NT2/D1 (cell line): ENCODE measurements at regions not wholly inside any gene's neighbourhood (a gene's known extent, or its start where the extent isn't known, plus 50 kb on each side); places are given as distances from the start of the nearest gene placed in this dataset.

Experiments used
- SUZ12 ChIP-seq: IDR thresholded peaks from 2 replicates; pipeline ENCODE4 v1.6.1; 2011; ENCODE audit not compliant: insufficient read length, insufficient read depth; ENCODE audit errors: extremely low read depth
- YY1 ChIP-seq: IDR thresholded peaks from 2 replicates; pipeline ENCODE4 v1.6.1; 2011; ENCODE audit not compliant: insufficient read length, insufficient read depth
- ZNF274 ChIP-seq: IDR thresholded peaks from 2 replicates; pipeline ENCODE4 v1.6.1; 2011; ENCODE audit warnings: mild to moderate bottlenecking, low read depth, low read length

- TF ChIP-seq YY1 (no peak), ZNF274 (no peak), SUZ12 (no peak)
Measured at GRCh38 chr2:52390651-52391050, 1358.7 kb upstream of the NRXN1 start.
